ENCODE measurements at regions not wholly inside any gene's neighbourhood (a gene's known extent, or its start where the extent isn't known, plus 50 kb on each side); places are given as distances from the start of the nearest gene placed in this dataset.

GRCh38 chr11:116339306-116340098, 433.3 kb downstream of the BUD13 start:
- no peak for TF ChIP-seq CTCF (IDR thresholded peaks at IDR 0.05)
- TF ChIP-seq POLR2A (IDR thresholded peaks at IDR 0.05), result no peak
